Erythroblast (primary cell): ENCODE measurements at regions not wholly inside any gene's neighbourhood (a gene's known extent, or its start where the extent isn't known, plus 50 kb on each side); places are given as distances from the start of the nearest gene placed in this dataset.

Source experiments
- GATA1 ChIP-seq: IDR thresholded peaks from 2 replicates; pipeline ENCODE4 v1.6.1; 2011; ENCODE audit warnings: low read depth, mild to moderate bottlenecking, control low read depth, low read length, moderate library complexity
- POLR2A ChIP-seq: IDR thresholded peaks from 2 replicates; pipeline ENCODE4 v1.6.1; 2011; ENCODE audit warnings: mild to moderate bottlenecking, low read length

DNA sequence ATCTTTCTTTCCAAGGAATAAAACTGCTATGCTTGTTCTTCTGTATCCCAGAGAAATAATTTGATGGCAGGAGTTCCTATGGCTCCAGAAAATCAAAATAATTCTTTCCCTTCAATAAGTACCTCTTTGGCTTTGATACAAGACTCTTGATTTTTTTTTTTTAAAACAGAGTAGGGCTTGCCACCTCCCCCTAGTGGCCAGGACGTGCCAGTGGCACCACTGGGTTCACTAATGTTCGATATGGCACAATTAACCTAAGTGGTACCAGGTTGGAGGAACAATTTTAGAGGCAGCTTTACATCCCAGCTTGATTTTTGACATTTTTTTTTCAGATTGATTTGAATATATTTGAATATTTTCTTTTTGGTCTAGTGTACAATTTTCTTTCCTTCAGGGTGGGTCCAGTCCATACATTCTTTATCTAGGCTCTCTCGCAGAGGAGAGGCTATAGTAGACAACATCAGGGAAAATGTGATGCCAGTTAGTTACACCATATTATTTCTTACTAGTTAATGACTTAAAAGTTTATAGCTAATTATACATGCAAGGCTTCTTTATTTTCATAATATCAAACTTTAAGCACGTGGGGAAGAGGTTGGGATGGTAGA, 330.9 kb downstream of the S1PR1 start:
- TF ChIP-seq POLR2A (no peak), GATA1 (no peak)
